C4-2B (cell line): ENCODE measurements at regions not wholly inside any gene's neighbourhood (a gene's known extent, or its start where the extent isn't known, plus 50 kb on each side); places are given as distances from the start of the nearest gene placed in this dataset.

ENCODE experiments used
- ZFX ChIP-seq: fragments of 450-650 bp; IDR thresholded peaks from 2 replicates; pipeline ENCODE4 v1.6.1; 2017
- TF ChIP-seq, protein P1 (sequence below): fragments of 450-650 bp; conservative IDR thresholded peaks from 2 replicates; pipeline ENCODE4 v1.5.1; 2017; ENCODE audit warnings: mild to moderate bottlenecking

DNA sequence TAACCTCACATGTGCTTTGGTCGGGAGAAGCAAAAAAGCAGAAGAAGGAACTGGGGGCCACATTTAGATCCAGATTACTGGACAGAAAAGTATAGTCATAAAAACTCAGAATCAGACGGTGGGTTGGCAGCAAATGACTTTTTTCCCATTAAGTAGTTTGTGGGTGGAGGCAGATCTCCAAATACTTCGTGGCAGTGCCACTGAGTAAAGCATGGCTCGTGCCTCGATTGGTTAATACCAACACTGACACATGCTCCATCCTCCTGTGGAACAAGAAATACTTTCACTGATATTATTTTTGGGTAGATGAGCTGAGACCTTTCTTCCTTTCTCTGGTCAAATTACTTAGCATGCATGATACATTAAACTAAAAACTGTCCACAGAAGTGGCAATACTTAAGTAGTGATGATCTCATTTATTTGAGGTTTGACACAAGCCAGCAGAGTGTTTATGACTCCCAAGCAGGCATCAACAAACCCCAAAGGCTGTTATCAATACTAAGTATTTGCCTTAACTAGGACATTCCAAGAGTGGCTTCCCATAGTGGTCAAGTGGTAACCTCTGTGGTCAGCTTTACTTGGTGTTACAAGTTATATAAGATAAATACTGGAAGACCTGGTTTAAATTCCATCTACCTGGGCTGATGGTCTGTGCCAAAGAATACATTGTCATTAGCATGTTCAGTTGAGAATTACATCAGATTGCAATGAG is 500.0 kb upstream of the RUNX1 start:
- TF ChIP-seq, protein P1, sequence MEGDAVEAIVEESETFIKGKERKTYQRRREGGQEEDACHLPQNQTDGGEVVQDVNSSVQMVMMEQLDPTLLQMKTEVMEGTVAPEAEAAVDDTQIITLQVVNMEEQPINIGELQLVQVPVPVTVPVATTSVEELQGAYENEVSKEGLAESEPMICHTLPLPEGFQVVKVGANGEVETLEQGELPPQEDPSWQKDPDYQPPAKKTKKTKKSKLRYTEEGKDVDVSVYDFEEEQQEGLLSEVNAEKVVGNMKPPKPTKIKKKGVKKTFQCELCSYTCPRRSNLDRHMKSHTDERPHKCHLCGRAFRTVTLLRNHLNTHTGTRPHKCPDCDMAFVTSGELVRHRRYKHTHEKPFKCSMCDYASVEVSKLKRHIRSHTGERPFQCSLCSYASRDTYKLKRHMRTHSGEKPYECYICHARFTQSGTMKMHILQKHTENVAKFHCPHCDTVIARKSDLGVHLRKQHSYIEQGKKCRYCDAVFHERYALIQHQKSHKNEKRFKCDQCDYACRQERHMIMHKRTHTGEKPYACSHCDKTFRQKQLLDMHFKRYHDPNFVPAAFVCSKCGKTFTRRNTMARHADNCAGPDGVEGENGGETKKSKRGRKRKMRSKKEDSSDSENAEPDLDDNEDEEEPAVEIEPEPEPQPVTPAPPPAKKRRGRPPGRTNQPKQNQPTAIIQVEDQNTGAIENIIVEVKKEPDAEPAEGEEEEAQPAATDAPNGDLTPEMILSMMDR = no peak
- no peak for TF ChIP-seq ZFX
